HCT116 (cell line): ENCODE measurements at regions not wholly inside any gene's neighbourhood (a gene's known extent, or its start where the extent isn't known, plus 50 kb on each side); places are given as distances from the start of the nearest gene placed in this dataset.

Source experiments
- ATAC-seq: fragments of 200-7000 bp; cut with Tn5 transposase; 2 replicates; pipeline ENCODE4 v1.9.1; 2020; ENCODE audit warnings: mild to moderate bottlenecking, moderate library complexity
- BruUV-seq: library from RNA; stranded (reverse); fragments of 400-500 nt; replicated peaks from 2 replicates; lab custom pipeline; 2021; lab: Mats Ljungman, UMichigan
- CTCF ChIA-PET: fragments of 300-600 bp; sonication (Branson Sonifier 250); formaldehyde crosslinking; loops from one replicate; lab custom pipeline; 2021; ENCODE audit warnings: antibody characterized with exemption; lab: Charles Lee
- POLR2A ChIA-PET: fragments of 300-600, 350-600 bp; sonication (Branson Sonifier 250); formaldehyde crosslinking; loops from one replicate; lab custom pipeline; 2021; ENCODE audit warnings: antibody characterized with exemption; lab: Charles Lee
- RAD21 ChIA-PET, 2 experiments: fragments of 300-600 bp; sonication (Branson Sonifier 250); formaldehyde crosslinking; loops; one replicate each; lab custom pipeline; 2023; ENCODE audit warnings: low total read pairs in 2 of 2; ENCODE audit not compliant: uncharacterized antibody in 2 of 2, unreplicated experiment in 2 of 2, low non-redundant PET in 1 of 2; lab: Charles Lee
- DNase-seq: peaks from one replicate; pipeline ENCODE4 v3.0.0-alpha.2; 2010; ENCODE audit warnings: low read depth, low spot score
- H2AFZ ChIP-seq: fragments of 200-600 bp; shearing (Covaris generic), sonication (generic); 2 replicates; pipeline ENCODE4 v1.6.1; 2017; ENCODE audit warnings: low read depth, mixed run types, mixed read lengths, antibody characterized with exemption, low read length; ENCODE audit not compliant: poor library complexity, severe bottlenecking
- H3K27ac ChIP-seq: 2 replicates; pipeline ENCODE4 v1.5.1; 2012; ENCODE audit warnings: low read depth, low read length
- H3K27me3 ChIP-seq: fragments of 200-600 bp; sonication (generic); 2 replicates; pipeline ENCODE4 v1.6.1; 2016; ENCODE audit warnings: mixed run types, low read length, mixed read lengths; ENCODE audit not compliant: insufficient read depth
- H3K36me3 ChIP-seq, 2 experiments: fragments of 200-500 bp in 1 of 2; fragments of 200-600 bp in 1 of 2; sonication (Bioruptor generic) in 1 of 2; sonication (generic) in 1 of 2; 2 replicates each; pipeline versions ENCODE4 v1.5.1 to v1.6.1; 2014 to 2016; ENCODE audit warnings: low read length in 2 of 2, inconsistent platforms in 1 of 2, mixed read lengths in 1 of 2, mixed run types in 1 of 2; ENCODE audit not compliant: insufficient read depth in 2 of 2, control insufficient read depth in 1 of 2
- H3K4me1 ChIP-seq, 2 experiments: fragments of 200-600 bp in 1 of 2; sonication (generic) in 1 of 2; 2 replicates each; pipeline versions ENCODE4 v1.5.1 to v1.6.1; 2012 to 2017; ENCODE audit warnings: low read length in 2 of 2, inconsistent platforms in 1 of 2, mild to moderate bottlenecking in 1 of 2, mixed read lengths in 1 of 2, mixed run types in 1 of 2, moderate library complexity in 1 of 2; ENCODE audit not compliant: insufficient read depth in 2 of 2, control insufficient read depth in 1 of 2
- H3K4me2 ChIP-seq: fragments of 200-600 bp; sonication (generic); 2 replicates; pipeline ENCODE4 v1.6.1; 2017; ENCODE audit warnings: mixed run types, low read length, mixed read lengths
- H3K4me3 ChIP-seq, 2 experiments: fragments of 200-600 bp in 1 of 2; sonication (generic) in 1 of 2; replicated peaks in 1 of 2; 2 replicates each; pipeline ENCODE4 v1.5.1; 2011 to 2016; ENCODE audit warnings: low read length in 2 of 2, control low read depth in 1 of 2, low read depth in 1 of 2, mild to moderate bottlenecking in 1 of 2, mixed read lengths in 1 of 2, mixed run types in 1 of 2
- H3K79me2 ChIP-seq: fragments of 200-600 bp; sonication (generic); 2 replicates; pipeline ENCODE4 v1.6.1; 2017; ENCODE audit warnings: mild to moderate bottlenecking, mixed run types, low read length, moderate library complexity, mixed read lengths; ENCODE audit not compliant: insufficient read depth
- H3K9ac ChIP-seq: fragments of 200-600 bp; sonication (generic); 2 replicates; pipeline ENCODE4 v1.6.1; 2016; ENCODE audit warnings: low read length, mixed read lengths
- H3K9me2 ChIP-seq: fragments of 200-600 bp; sonication (generic), shearing (Covaris generic); 2 replicates; pipeline ENCODE4 v1.6.1; 2017; ENCODE audit warnings: mixed run types, mild to moderate bottlenecking, moderate library complexity; ENCODE audit not compliant: insufficient read depth
- H3K9me3 ChIP-seq, 2 experiments: fragments of 200-500 bp in 1 of 2; fragments of 200-600 bp in 1 of 2; sonication (Bioruptor generic) in 1 of 2; sonication (generic) in 1 of 2; 2 replicates each; pipeline ENCODE4 v1.6.1; 2014 to 2017; ENCODE audit warnings: low read length in 2 of 2, mixed read lengths in 2 of 2, inconsistent platforms in 1 of 2, low read depth in 1 of 2, mild to moderate bottlenecking in 1 of 2, mixed run types in 1 of 2, moderate library complexity in 1 of 2; ENCODE audit not compliant: control insufficient read depth in 1 of 2, insufficient read depth in 1 of 2
- H4K20me1 ChIP-seq: fragments of 200-600 bp; sonication (generic), shearing (Covaris generic); 2 replicates; pipeline ENCODE4 v1.6.1; 2017; ENCODE audit warnings: mixed run types, mild to moderate bottlenecking, moderate library complexity; ENCODE audit not compliant: insufficient read depth
- CEBPB ChIP-seq: IDR thresholded peaks from 2 replicates; pipeline ENCODE4 v1.6.1; 2012; ENCODE audit warnings: low read depth
- EGR1 ChIP-seq: IDR thresholded peaks from 2 replicates; pipeline ENCODE4 v1.6.1; 2012; ENCODE audit warnings: low read depth
- EZH2phosphoT487 ChIP-seq: fragments of 200-600 bp; IDR thresholded peaks from 2 replicates; pipeline ENCODE4 v1.6.1; 2018; ENCODE audit warnings: antibody characterized with exemption, borderline replicate concordance
- POLR2A ChIP-seq: IDR thresholded peaks from 2 replicates; pipeline ENCODE4 v1.7.0; 2011; ENCODE audit warnings: borderline replicate concordance; ENCODE audit not compliant: insufficient read depth, insufficient read length; ENCODE audit errors: extremely low read depth
- POLR2AphosphoS5 ChIP-seq: IDR thresholded peaks from 2 replicates; pipeline ENCODE4 v1.6.1; 2011; ENCODE audit warnings: mild to moderate bottlenecking, low read depth, low read length, moderate library complexity
- YY1 ChIP-seq: IDR thresholded peaks from 2 replicates; pipeline ENCODE4 v1.6.1; 2011; ENCODE audit warnings: low read length, low read depth, moderate library complexity, mild to moderate bottlenecking; ENCODE audit not compliant: insufficient replicate concordance; ENCODE audit errors: extremely low read depth
- intact Hi-C: fragments of 100-400 bp; cut with micrococcal nuclease; formaldehyde crosslinking; loops from 2 replicates; pipeline ENCODE4 v1.10.0; 2022
- TF ChIP-seq, protein P1 (sequence below): IDR thresholded peaks from 2 replicates; pipeline ENCODE4 v1.6.1; 2012
- TF ChIP-seq, protein P2 (sequence below): IDR thresholded peaks from 2 replicates; pipeline ENCODE4 v1.6.1; 2011; ENCODE audit warnings: mild to moderate bottlenecking, low read length, moderate library complexity; ENCODE audit not compliant: insufficient replicate concordance; ENCODE audit errors: extremely low read depth

DNA sequence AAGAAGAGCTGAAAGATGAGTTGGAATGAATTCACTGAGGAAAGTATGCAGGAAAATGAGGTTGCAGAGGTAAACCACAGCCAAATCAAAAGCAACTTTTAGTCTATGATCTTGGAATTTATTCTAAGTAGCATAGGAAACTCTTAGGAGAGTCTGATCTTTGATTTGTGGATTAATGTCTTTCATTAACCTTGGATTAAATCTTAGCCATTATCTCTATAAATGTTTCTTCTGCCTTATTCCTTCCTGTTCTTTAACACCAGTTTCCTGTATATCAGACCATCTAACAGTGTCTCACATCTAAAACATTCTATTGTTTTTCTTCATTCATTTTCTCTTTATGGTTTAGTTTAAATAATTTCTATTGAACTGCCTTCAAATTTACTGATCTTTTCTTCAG is 187.2 kb upstream of the ANKRD55 start (continued):
- TF ChIP-seq, protein P1, sequence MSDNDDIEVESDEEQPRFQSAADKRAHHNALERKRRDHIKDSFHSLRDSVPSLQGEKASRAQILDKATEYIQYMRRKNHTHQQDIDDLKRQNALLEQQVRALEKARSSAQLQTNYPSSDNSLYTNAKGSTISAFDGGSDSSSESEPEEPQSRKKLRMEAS, result no peak
- TF ChIP-seq POLR2AphosphoS5, result no peak
- no peak for TF ChIP-seq POLR2A

DNA sequence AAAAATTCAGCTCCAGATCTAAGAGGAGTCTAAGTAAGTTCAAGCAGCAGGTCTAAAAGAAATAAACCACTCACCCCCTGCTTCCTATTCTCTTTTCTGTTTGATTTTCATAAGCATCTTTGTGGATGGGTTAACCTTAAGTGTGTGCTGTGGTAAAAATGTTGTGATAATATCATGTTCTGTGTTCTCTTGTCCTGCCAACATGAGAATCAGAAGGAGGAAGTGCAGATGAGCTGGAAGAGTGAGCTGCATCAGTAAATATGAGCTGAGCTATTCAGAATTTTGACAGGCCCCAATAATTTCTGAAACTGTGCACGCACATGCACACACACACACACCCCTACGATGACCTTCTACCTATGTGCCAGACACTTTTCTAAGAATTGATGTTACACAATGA is 186.5 kb upstream of the ANKRD55 start:
- intact Hi-C loops, result no loop called here
- H3K79me2 ChIP-seq, result no peaks in the 10 kb centered on the region
- ChIA-PET POLR2A (interaction anchor here (0.8 kb wide), 1 partner anchor 13 kb away, joined by 3 read pairs; no protein-coding TSS in a partner anchor), RAD21 (no interaction called here), CTCF (no interaction called here)
- no peak for DNase-seq
- H3K27me3 ChIP-seq, result no peaks in the 10 kb centered on the region
- H4K20me1 ChIP-seq, result no peaks in the 10 kb centered on the region
- H3K9me3 ChIP-seq, result peaks cover 5 to 9% of the 10 kb centered on the region in 2 experiments; a peak in 2 of 4 replicates
- H3K4me1 ChIP-seq, result peaks cover 8% of the 10 kb centered on the region in 2 experiments; a peak in 2 of 4 replicates
- no peak for ATAC-seq
- no peak overlapping the region for H3K9ac ChIP-seq
- no peak overlapping the region for H3K4me3 ChIP-seq
- no peaks in the 10 kb centered on the region for H3K36me3 ChIP-seq
- TF ChIP-seq YY1 (no peak), EGR1 (no peak), EZH2phosphoT487 (no peak), CEBPB (no peak)
- TF ChIP-seq, protein P2, sequence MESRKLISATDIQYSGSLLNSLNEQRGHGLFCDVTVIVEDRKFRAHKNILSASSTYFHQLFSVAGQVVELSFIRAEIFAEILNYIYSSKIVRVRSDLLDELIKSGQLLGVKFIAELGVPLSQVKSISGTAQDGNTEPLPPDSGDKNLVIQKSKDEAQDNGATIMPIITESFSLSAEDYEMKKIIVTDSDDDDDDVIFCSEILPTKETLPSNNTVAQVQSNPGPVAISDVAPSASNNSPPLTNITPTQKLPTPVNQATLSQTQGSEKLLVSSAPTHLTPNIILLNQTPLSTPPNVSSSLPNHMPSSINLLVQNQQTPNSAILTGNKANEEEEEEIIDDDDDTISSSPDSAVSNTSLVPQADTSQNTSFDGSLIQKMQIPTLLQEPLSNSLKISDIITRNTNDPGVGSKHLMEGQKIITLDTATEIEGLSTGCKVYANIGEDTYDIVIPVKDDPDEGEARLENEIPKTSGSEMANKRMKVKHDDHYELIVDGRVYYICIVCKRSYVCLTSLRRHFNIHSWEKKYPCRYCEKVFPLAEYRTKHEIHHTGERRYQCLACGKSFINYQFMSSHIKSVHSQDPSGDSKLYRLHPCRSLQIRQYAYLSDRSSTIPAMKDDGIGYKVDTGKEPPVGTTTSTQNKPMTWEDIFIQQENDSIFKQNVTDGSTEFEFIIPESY, result no peak
- no peak overlapping the region for H3K27ac ChIP-seq
- H3K4me2 ChIP-seq, result no peak overlapping the region
- no TSS peak for BruUV-seq
- H2AFZ ChIP-seq, result no peak overlapping the region
- no peaks in the 10 kb centered on the region for H3K9me2 ChIP-seq
